Mesodermal cell (in vitro differentiated cells): ENCODE measurements at regions not wholly inside any gene's neighbourhood (a gene's known extent, or its start where the extent isn't known, plus 50 kb on each side); places are given as distances from the start of the nearest gene placed in this dataset.

Experiments
- H3K27ac ChIP-seq: 2 replicates; pipeline ENCODE4 v1.7.0; 2013; ENCODE audit warnings: mild to moderate bottlenecking, low read depth, low read length, moderate library complexity; ENCODE audit not compliant: severe bottlenecking
- H3K36me3 ChIP-seq: 2 replicates; pipeline ENCODE4 v1.7.1; 2013; ENCODE audit warnings: mild to moderate bottlenecking, low read length, moderate library complexity; ENCODE audit not compliant: control insufficient read depth, insufficient read depth
- H3K4me1 ChIP-seq: one replicate; pipeline ENCODE4 v1.7.1; 2013; ENCODE audit warnings: mild to moderate bottlenecking, low read length; ENCODE audit not compliant: insufficient read depth, control insufficient read depth, poor library complexity, severe bottlenecking
- H3K4me3 ChIP-seq: 2 replicates; pipeline ENCODE4 v1.7.0; 2013; ENCODE audit warnings: low read length, control low read depth, mild to moderate bottlenecking; ENCODE audit not compliant: insufficient read depth, poor library complexity, severe bottlenecking; ENCODE audit errors: extremely low read depth
- H3K9me3 ChIP-seq: 2 replicates; pipeline ENCODE4 v1.7.1; 2013; ENCODE audit warnings: mild to moderate bottlenecking, low read length, moderate library complexity; ENCODE audit not compliant: control insufficient read depth
- WGBS, 2 experiments: methylation state at CpG; one replicate each; pipeline ENCODE4 v1.1.5; 2013; ENCODE audit warnings: missing lambda C conversion rate in 2 of 2; ENCODE audit not compliant: insufficient coverage in 2 of 2; 5-methylcytosine and 5-hydroxymethylcytosine counted together

DNA sequence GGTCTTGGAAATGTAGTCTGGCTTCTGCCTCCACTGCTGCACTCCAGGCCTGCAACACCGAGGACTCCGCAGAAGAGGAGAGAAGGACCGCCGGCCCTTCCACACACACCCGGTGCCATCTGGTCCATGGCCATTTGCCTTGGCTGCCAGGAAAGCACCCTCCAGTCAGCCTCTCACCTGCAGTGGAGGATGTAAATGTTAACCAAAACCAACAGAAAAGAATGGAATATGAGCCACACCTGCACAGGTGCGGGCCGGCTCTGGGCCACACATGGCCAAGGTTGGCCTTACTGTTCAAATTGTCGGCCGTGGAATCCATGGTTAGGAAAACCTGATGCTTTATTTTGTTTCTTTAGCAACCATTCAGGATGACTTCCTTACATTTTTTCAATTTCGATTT, 178.3 kb upstream of the C2CD4B start:
- H3K36me3 ChIP-seq: no peaks in the 10 kb centered on the region
- no peaks in the 10 kb centered on the region for H3K9me3 ChIP-seq
- 94 to 96% methylated on average over 6 to 7 of the region's 10 CpGs for WGBS, 2 experiments
- no peak overlapping the region for H3K4me3 ChIP-seq
- no peaks in the 10 kb centered on the region for H3K4me1 ChIP-seq
- no peak overlapping the region for H3K27ac ChIP-seq

DNA sequence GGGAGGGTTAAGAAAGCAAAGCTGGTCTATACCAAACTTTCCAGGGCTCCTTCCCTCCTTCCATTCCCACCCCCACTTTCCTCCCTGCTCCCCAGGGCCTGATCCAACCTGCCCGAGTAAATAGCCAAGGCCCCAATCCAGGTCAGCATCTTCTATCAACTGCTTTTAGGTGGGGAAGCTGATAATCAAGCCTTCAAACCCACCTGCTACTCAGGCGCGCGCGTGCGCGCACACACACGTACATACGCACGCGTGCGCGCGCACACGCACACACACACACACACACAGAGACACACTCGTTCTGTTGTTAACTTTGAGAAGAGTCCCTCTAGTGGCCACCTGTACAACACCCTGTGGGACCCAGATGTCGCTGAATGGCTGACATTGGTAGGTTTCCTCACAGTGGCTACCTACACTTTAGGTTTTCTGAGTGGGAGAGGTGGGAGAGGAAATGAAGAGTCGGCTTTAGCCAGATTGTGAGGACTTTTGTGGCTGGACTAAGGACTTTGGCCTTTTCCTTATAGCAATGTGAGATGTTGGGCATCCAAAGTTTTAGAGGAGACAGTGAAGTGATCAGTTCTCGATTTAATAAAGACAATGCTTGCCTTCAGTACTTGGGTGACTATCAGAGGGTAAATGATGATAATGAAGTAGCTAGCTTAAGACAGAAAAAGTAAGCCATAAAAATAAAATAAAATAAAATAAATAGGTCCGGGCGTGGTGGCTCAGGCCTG, 179.9 kb upstream of the C2CD4B start:
- 0 to 55% methylated on average over 1 to 4 of the region's 21 CpGs for WGBS, 2 experiments
- Histone ChIP-seq H3K4me3 (no peak overlapping the region), H3K36me3 (no peaks in the 10 kb centered on the region)

GRCh38 chr15:62346168-62346567, 181.1 kb upstream of the C2CD4B start:
- Histone ChIP-seq H3K27ac (no peak overlapping the region), H3K36me3 (no peaks in the 10 kb centered on the region), H3K4me1 (no peaks in the 10 kb centered on the region), H3K4me3 (no peak overlapping the region), H3K9me3 (no peaks in the 10 kb centered on the region)
- WGBS, 2 experiments: no CpG with 5 or more reads among the region's 1 CpG

More for the DNA sequence above, 179.9 kb upstream of the C2CD4B start:
- H3K4me1 ChIP-seq: no peaks in the 10 kb centered on the region
- no peak overlapping the region for H3K27ac ChIP-seq
- H3K9me3 ChIP-seq: no peaks in the 10 kb centered on the region

DNA sequence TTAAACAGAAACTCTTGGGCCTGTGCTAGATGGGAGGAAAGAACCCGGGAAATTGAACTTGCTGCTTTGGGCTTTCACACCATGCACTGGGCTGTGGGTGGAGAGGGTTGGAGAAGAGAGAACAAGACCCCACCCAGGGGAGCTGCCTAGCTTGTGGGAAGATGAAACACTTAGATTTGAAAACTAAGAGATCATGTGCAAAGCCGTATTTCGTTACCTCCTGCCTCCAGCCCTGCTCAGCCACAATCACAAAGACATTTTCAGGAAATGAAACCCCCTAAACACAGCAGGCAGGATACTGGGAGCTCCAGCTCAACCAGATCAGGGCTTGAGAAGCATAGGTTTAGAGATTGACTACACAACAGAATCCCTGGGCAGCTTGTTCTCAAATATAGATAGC, 183.0 kb upstream of the C2CD4B start:
- Histone ChIP-seq H3K36me3 (no peaks in the 10 kb centered on the region), H3K27ac (no peak overlapping the region), H3K4me1 (no peaks in the 10 kb centered on the region), H3K9me3 (no peaks in the 10 kb centered on the region), H3K4me3 (no peak overlapping the region)
- 80 to 100% methylated on average over 1 of the region's 3 CpGs for WGBS, 2 experiments

- Histone ChIP-seq H3K4me1 (no peaks in the 10 kb centered on the region), H3K36me3 (no peaks in the 10 kb centered on the region), H3K27ac (no peak overlapping the region), H3K4me3 (no peak overlapping the region), H3K9me3 (no peaks in the 10 kb centered on the region)
- WGBS, 2 experiments: 100% methylated on average over 1 of the region's 3 CpGs; no CpG with 5 or more reads in 1 of the 2 experiments
These were observed 183.5 kb upstream of the C2CD4B start for GRCh38 chr15:62348623-62349022.

GRCh38 chr15:62352817-62353216, 187.7 kb upstream of the C2CD4B start:
- Histone ChIP-seq H3K4me3 (no peak overlapping the region), H3K36me3 (no peaks in the 10 kb centered on the region), H3K27ac (no peak overlapping the region), H3K9me3 (no peaks in the 10 kb centered on the region), H3K4me1 (no peaks in the 10 kb centered on the region)
- WGBS, 2 experiments: 67 to 83% methylated on average over 1 of the region's 3 CpGs

DNA sequence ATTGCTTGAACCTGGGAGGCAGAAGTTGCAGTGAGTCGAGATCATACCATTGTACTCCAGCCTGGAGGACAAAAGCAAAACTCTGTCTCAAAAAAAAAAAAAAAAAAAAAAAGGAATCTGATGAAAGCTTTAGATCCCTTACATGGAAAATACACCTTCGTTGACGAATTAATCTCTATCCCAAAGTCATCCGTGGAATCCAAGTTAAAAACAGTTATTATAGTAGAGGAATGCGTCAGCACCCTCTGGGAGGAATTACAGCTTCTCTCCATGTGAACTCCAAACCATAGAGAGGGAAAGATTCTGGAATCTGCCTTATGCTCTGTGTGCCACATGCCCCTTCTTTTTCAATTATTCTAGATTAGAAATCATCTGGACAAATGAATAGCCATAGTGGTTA, 192.3 kb upstream of the C2CD4B start:
- no peak overlapping the region for H3K27ac ChIP-seq
- H3K4me1 ChIP-seq: no peaks in the 10 kb centered on the region
- no peaks in the 10 kb centered on the region for H3K9me3 ChIP-seq
- H3K36me3 ChIP-seq: no peaks in the 10 kb centered on the region
- no peak overlapping the region for H3K4me3 ChIP-seq
- 100% methylated on average over 1 of the region's 5 CpGs; no CpG with 5 or more reads in 1 of the 2 experiments for WGBS, 2 experiments

GRCh38 chr15:62359416-62359815, 194.3 kb upstream of the C2CD4B start:
- Histone ChIP-seq H3K4me1 (no peaks in the 10 kb centered on the region), H3K4me3 (no peak overlapping the region), H3K27ac (no peak overlapping the region), H3K36me3 (no peaks in the 10 kb centered on the region), H3K9me3 (no peaks in the 10 kb centered on the region)
- no CpG with 5 or more reads among the region's 3 CpGs for WGBS, 2 experiments

GRCh38 chr15:62360332-62361097, 195.4 kb upstream of the C2CD4B start:
- Histone ChIP-seq H3K36me3 (no peaks in the 10 kb centered on the region), H3K9me3 (no peaks in the 10 kb centered on the region), H3K4me1 (no peaks in the 10 kb centered on the region), H3K4me3 (no peak overlapping the region), H3K27ac (no peak overlapping the region)
- WGBS, 2 experiments: 91 to 93% methylated on average over 8 to 11 of the region's 11 CpGs

GRCh38 chr15:62362144-62362543, 197.1 kb upstream of the C2CD4B start:
- 88 to 96% methylated on average over 10 to 20 of the region's 20 CpGs for WGBS, 2 experiments
- Histone ChIP-seq H3K27ac (no peak overlapping the region), H3K4me3 (no peak overlapping the region), H3K36me3 (no peaks in the 10 kb centered on the region), H3K4me1 (no peaks in the 10 kb centered on the region), H3K9me3 (no peaks in the 10 kb centered on the region)

GRCh38 chr15:62362608-62363007, 197.5 kb upstream of the C2CD4B start:
- H3K4me3 ChIP-seq: no peak overlapping the region
- H3K36me3 ChIP-seq: no peaks in the 10 kb centered on the region
- 80% methylated on average over 1 of the region's 5 CpGs; no CpG with 5 or more reads in 1 of the 2 experiments for WGBS, 2 experiments
- H3K27ac ChIP-seq: no peak overlapping the region
- H3K9me3 ChIP-seq: no peaks in the 10 kb centered on the region
- H3K4me1 ChIP-seq: no peaks in the 10 kb centered on the region
